ENCODE measurements at regions not wholly inside any gene's neighbourhood (a gene's known extent, or its start where the extent isn't known, plus 50 kb on each side); places are given as distances from the start of the nearest gene placed in this dataset.

DNA sequence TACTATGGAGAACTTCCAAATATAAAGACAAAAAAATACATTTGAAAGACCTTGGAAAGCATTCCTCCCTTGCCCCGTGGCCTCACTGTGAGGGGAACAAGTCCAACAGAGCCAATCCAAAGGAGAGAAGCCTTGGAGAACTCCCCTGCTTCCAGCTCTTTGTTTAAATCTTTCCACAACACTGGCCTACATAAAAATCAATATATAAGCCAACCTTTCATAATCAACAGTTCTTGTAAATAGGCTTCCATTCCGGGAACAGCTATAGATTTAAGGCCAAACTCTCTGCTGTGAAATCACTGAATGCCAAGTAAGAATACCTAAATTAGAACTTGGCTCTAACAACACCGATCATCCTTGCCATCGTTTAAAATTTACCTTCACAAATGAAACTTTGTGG is 242.1 kb downstream of the HACE1 start:
- TF ChIP-seq, protein P1, sequence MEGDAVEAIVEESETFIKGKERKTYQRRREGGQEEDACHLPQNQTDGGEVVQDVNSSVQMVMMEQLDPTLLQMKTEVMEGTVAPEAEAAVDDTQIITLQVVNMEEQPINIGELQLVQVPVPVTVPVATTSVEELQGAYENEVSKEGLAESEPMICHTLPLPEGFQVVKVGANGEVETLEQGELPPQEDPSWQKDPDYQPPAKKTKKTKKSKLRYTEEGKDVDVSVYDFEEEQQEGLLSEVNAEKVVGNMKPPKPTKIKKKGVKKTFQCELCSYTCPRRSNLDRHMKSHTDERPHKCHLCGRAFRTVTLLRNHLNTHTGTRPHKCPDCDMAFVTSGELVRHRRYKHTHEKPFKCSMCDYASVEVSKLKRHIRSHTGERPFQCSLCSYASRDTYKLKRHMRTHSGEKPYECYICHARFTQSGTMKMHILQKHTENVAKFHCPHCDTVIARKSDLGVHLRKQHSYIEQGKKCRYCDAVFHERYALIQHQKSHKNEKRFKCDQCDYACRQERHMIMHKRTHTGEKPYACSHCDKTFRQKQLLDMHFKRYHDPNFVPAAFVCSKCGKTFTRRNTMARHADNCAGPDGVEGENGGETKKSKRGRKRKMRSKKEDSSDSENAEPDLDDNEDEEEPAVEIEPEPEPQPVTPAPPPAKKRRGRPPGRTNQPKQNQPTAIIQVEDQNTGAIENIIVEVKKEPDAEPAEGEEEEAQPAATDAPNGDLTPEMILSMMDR (IDR thresholded peaks at IDR 0.05; ENCODE audit: low read length): no peak
- no peak for TF ChIP-seq EZH2 (IDR thresholded peaks at IDR 0.05; ENCODE audit: borderline replicate concordance, low read length)

All from OCI-LY1 (cell line).